ENCODE measurements at regions not wholly inside any gene's neighbourhood (a gene's known extent, or its start where the extent isn't known, plus 50 kb on each side); places are given as distances from the start of the nearest gene placed in this dataset.
"Not testable (repeated sequence)": the region's sequence is repeated elsewhere in the genome, so short reads cannot be mapped to it uniquely, and the experiment has no call there.

DNA sequence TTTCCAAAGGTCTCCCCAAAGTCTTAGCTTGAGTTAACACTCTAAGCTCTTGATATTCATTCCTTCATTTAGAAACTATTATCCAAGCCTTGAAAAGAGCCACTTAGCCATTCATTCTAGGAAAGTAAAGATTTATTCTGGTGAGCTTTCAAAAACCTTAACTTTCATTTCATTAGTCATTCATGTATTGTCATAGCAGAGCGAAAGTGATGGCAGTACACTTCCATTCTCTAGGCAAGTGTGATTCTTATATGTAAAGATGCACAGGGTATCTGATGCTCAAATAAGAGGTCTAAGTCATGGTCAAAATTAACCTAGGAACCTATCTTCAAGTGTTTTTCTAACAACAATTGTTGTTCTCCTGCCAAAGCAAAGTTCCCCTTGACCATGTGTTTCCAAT lies 553.0 kb upstream of the FANCL start:
- DNase-seq: no peak

DNA sequence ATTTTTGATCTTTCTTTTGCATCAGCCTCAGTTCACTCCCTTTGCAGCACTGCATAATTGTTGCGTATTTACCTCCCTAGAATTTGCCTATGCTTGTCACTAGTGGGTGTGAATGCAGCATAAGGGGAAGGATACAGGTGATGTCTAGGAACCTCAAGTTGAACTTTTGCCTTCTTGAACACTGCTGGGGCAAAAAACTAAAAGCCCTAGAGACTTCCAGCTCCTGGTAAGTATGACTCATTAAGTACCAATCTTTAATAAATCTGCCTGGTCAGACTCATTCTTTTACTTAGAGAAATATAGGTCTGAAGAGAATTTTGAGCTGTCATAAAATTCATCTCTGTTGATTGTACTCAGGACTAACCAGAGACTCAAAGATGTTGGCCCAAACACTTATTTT lies 547.3 kb upstream of the FANCL start:
- DNase-seq: no peak

DNA sequence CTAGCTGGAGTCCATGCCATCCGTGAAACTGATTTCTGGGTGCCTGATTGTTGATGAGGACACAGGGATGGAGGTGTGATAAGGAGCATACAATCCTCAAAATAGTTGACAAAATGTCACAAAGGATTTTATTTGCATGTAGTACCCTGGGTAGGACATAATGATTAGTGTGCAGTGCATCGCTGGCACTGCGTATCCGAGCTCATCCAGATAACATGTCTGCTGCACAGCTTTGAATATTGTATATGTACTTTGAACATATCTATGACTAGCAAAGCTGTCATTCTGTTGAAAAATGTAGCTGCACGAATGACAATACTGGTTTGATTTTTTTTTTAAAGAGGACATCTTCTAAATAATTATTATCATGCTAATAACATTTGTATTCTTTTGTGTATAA lies 529.7 kb upstream of the FANCL start:
- DNase-seq: no peak

DNA sequence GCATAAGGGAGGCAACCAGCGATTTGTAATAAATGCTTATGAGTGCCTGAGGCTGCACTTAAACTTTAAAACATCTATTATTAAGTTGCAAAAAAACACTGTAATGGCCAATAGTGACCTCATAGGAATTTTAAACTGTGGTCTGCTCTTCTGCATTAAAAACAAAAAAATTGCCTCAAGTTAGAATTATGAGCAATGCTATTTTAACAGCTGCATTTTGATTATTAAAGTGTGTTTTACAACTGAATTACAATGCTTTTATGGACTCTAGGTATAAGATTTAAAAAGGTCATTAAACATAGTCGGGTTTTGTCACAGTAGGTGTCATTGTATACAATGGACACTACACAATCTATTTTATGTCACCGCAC lies 528.7 kb upstream of the FANCL start:
- no peak for DNase-seq

DNA sequence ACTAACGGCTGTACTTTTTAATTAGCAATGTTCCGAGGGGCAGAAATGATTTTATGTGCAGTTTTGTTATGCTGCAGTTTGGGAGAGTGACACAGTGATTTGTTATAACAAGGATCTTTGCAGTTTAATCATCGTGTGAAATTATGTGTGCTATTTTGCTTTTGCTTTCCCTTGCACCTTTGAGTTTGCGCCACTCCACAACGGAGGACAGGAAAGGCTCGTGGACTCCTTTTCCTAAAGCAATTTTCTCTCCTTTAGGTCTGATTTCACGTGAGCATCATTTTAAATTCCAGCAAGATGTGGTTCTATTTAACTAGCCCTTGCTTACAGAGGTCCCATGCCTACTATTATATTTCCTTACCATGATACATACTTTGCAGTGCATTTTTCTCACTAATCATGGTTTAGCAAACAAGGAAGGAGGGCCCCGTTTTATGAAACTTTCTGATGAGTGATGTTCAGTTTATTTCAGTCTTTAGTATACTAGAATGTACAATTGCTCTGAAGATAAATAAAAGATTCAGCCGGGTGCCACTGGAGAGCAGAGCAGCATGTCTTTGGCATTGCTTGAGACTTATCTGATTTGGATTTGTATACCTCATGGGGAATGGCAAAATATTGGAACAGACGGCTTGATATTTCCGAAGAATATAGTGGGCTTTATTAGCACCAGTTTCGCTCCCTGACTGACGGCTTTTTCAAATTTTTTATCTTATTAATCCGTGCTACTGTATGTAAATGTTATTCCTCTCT lies 528.2 kb upstream of the FANCL start:
- DNase-seq: no peak

DNA sequence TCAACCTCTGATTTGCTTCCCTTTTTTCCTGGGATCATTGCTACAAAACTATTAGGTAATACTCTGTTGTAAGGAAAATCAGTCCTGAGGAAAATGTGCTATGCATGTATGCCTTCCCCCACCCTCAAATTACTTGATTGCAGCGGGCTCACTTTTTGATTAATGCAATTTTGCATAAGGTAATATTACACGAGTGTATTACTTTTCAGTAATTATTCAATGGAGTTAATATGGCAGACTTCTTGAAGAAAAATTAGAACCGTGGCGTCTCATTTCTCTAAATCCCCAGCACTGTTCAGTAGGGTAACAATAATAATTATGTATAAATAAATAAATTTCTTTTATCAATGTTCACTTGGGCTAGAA lies 527.6 kb upstream of the FANCL start:
- no peak for DNase-seq

DNA sequence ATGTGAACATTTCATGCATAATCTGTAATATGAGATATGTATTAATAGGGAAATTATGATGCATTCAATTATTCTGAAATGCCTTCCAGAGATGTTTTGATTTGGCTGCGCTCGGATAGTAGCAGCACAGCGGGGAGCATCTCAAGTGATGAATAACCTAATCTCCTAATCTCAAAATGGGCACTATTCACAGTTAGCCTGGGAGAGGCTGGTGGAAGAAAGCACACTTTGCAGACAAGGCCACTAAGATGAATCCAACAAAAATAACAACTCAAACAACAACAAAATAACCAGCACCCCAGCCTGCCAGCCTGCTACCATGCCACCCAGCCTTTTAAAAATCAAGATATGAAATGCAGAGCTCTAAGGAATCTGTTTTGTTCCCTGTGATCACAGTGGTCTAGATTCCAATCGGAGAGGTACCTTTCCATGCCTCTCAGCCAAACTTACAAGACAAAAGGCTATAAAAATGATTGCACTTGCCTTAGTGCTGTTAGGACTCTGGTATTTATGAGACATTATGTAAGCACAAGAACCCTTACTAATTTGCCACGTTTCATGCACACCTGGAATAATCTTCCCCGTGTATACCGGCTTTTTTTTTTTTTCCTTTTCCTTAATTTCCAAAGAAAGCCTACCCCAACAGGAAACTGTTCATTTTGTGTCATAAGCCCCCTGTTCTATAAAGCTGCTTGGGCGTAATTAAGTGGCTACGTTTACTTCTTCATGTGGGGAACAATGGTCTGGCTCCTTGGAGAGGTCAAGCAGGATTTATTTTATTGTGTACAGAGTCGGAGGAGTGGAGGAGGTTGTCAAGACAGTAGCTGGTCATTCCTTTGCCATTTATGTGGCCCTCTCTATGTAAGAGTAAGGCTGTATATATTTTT lies 526.9 kb upstream of the FANCL start:
- DNase-seq: no peak

DNA sequence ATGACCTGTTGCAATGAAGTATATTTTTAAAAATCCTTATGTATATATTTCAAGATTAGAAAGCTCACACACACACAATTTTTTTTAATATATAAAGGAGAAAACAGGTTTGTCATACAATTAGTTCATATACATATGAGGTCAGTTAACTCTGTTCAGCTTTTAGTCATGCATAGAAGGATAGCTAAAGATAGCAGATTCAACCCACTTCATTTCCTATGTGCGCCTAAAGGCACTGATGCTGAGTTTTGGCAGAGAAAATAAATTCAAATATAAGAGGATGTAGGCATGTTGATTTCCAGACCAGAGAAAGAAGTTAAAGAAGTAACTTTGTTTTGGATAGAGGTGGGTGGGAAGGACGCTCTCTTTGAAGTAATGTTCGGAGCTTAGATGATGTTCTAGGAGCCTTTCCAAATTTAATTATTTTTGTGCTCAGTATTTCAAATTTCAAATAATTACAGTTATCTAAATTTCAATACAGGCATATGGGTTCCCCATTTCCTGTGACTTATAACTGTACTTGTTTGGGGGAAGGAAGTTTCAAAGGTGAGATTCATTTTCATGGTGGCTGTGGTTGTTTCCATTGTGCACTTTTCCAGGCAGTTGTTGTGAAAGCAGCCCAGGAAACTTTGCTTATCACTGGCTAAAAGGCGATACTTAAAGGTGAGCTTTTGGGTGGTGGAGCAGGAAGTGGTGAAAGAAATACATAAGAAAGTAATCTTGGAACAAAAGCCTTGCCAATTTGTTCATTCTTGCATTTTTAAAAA lies 523.4 kb upstream of the FANCL start:
- DNase-seq: no peak

DNA sequence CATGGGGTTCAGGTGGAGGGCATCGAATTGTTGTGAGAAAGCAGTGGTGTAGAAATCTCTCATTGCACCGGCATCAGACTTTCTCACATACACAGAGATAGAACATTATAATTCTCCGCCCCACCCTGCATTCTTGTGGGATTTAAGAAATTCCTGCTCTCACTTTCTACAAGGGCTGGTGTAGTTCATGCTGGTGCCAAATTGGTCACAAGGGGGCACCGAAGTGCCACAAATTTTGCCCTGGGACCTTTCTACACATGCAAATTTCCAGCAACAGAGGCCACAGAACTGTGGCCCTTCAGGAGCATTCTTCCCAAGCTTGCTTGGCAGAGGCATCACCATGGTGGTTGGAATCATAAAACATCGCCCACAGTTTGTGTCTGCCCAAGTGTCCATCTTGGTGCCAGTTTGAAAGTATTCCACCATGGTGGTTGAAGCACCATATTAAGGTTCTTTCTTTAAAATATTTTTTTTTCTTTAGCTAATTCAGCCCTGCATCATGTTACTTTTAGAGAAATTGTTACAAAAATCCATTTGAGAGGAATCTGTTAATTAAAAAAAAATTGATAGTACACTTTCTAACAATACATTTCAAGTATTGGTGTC lies 521.2 kb upstream of the FANCL start:
- DNase-seq: peak; percentile 51

DNA sequence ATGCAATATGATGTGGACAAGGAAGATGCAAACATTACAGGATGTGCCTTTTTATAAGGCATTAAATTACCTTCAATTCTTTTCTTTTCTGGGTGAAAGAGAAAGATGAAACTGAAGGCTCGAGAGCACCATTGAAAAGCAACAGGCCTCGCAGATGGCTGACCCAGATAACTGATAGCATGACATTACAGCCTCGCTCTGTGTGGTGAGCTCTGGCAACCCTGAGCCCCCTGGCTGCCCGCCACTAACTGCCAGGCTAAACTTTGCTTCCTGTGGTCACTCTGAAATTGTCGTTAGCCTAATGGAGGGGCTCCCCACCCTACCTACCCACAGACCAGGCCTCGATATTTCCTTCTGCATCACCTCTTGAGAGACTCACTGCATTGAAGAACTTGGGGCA lies 516.8 kb upstream of the FANCL start:
- DNase-seq: no peak

DNA sequence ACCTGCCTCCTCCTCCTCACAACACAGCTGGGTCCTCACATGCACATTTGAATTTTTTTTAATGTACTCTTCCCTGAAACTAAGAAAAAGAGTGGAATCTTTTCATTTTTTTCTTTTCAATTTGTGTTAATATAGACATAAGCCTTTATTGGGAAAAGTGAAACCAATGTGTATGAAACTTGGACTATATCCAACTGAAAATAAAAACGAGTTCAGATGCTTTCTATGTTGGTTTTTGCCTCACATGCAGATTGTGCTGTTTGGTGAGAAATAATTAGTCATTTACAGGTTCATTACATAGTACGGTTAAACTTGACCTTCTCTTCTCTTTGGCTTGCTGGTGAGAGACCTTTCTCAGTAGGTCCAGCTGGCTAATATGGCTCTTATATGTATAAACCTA lies 515.2 kb upstream of the FANCL start:
- no peak for DNase-seq

DNA sequence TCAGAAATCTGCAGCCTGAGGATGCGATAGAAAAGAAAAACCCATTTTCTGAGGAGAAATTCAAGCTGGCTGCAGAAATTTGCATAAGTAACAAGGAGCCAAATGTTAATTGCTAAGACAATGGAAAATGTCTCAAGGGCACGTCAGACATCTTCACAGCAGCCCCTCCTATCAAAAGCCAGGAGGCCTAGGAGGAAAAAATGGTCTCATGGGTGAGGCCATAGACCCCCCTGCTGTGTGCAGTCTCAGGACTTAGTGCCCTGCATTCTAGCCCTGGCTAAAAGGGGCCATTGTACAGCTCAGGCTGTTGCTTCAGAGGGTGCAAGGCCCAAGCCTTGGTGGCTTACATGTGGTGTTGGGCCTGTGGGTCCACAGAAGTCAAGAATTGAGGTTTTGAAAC lies 511.4 kb upstream of the FANCL start:
- not testable (repeated sequence) for DNase-seq

DNA sequence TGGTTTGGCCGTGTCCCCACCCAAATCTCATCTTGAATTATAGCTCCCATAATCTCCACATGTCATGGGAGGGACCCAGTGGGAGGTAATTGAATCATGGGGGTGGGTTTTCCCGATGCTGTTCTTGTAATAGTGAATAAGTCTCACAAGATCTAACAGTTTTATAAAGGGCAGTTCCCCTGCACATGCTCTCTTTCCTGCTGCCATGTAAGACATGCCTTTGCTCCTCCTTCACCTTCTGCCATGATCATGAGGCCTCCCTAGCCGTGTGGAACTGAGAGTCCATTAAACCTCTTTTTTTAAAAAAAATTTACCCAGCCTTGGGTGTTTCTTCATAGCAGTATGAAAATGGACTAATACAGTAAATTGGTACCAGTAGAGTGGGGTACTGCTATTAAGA lies 510.6 kb upstream of the FANCL start:
- DNase-seq: not testable (repeated sequence)

DNA sequence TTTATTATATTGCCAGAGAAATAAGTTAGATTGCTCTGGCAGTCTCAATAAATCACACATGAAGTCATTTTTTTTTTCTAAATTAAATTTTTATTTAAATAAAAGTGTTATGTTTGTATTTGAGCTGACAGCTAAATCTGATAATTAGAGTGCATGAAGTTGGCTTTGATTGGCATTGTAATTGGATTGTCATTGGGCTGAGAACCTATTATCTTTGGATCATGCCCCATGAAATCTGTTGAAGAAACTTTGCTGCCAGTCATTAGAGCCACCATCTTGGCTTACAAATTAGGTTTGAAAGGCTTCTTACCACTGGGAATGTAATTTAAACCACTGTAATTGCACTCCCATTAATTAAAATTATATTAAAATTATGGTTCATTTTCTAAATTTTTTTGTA lies 507.9 kb upstream of the FANCL start:
- no peak for DNase-seq

DNA sequence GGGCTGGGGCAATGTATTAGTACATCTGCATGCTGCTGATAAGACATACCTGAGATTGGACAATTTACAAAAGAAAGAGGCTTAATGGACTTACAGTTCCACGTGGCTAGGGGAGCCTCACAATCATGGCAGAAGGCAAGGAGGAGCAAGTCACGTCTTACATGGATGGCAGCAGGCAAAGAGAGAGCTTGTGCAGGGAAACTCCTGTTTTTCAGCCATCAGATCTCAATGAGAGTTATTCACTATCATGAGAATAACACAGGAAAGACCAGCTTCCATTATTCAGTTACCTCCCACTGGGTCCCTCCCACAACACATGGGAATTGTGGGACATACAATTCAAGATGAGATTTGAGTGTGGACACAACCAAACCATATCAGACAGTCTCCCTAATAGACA lies 504.2 kb upstream of the FANCL start:
- DNase-seq: not testable (repeated sequence)

DNA sequence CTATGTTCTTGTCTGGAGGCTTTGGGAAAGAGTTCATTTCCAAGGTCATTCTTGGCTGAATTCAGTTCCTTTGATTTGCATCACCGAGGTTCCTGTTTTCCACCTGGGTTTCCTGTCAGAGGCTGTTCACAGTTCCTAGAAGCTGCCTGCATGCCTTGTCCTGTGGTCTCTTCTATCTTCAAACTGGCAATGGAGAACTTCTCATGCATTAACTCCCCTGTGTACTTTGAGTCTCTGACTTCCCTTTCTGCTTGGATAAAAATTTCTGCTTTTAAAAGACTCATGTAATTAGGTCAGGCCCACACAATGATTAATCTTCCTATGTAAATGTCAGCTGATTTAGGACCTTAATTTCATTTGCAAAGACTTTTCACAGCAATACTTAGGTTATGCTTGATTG lies 499.3 kb upstream of the FANCL start:
- DNase-seq: no peak

DNA sequence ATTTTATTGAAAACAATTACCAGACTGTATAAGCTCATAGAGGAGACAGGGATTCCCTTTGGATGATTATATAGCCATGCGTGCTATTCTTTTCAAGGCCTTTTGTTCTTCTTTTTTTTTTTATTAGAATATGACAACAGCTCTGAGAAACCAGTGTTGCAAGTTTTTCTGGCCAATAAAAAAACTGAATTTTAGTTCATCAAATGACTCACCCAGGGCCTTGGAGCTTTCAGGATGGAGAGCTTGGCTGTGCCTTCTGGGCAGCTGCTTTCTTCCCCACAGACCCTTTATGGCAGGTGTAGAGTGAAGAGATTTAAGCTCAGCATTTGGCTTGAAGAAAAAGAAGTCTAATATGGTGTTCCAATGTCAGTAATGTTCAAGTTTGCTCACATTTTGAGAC lies 497.9 kb upstream of the FANCL start:
- no peak for DNase-seq

DNA sequence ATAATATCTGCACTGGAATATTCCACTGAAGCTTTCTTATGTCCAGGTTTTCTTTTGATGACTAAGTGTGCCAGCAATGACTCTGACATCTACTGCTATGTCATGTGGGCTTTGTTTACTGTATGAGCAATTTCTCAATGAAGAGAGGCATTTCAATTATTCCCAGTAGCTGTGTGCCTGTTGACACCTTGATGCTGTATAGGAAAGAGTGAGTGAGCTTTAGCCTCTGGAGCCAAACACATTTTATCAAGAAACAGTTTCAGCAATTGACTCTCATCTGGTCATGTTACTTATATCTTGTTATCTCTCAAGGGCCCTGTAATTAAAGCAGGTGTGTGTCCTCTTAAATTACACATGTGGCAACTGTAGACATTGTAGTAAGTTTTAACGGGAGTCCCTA lies 493.2 kb upstream of the FANCL start:
- DNase-seq: no peak

DNA sequence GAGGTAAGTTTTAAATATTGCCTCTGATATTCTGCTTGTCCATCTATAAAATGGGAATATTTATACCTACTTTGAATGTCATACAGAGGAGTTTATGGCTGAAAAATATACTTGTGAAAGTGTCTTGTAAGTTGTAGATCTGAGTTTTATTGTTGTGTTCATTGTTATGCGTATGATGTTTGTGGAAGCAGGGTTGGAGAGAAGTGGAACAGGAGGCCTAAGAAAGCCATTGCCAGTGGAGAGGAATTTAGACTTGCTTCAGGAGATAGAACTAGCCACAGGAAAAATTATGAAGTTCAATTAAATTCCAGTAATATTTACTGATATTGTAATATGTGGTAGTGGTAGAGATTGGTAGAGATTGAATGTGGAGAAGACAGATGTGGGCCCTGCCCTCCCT lies 491.9 kb upstream of the FANCL start:
- DNase-seq: no peak

DNA sequence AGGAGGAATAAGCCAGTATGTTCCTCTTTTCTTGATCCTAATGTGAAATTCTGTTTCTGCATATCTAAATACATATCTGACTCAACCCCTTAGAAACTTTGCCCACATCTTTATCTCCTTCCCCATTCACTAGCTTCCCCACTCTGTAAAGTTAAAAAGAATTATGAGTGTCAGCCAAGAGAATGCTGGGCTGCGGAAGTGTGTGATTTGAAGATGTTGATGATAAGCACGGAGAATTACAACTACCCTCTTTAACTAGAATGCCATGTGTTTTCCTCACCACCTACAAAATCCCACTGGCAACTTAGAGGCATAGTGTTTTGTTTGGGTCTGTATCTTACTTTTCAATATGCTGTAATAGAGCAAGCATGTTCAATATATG lies 490.4 kb upstream of the FANCL start:
- no peak for DNase-seq

DNA sequence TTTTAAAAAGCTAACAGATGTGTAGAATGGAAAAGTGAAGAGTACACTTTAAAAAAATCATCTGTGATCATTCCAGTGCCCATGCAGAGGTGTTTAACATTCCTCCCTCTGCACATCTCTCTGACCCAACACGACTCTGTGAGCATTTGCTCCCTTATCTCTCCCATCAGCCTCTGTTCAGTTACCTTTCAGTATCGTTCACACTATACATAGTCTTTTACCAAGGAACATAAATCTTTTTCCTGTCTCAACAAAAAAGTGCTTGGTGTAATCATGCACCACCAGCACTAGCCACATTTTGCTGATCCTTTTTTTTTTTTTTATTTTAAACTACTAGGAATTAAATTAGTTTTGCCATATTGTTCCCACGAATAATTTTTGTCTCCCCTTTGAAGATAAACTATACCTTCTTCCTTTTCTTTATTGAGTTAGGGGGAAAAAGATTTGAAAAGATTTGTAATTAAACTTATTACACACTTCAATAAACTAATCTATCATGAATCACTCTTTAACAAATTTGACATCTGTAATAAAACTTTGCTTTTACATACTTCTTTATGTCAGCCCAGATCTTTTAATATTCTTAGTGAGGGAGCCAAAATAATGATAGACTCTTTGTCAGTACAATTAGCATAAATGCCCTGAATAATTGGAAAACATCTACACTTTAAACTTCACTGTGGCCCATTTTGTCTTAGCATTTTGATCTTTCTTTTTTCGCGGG lies 489.8 kb upstream of the FANCL start:
- DNase-seq: no peak

DNA sequence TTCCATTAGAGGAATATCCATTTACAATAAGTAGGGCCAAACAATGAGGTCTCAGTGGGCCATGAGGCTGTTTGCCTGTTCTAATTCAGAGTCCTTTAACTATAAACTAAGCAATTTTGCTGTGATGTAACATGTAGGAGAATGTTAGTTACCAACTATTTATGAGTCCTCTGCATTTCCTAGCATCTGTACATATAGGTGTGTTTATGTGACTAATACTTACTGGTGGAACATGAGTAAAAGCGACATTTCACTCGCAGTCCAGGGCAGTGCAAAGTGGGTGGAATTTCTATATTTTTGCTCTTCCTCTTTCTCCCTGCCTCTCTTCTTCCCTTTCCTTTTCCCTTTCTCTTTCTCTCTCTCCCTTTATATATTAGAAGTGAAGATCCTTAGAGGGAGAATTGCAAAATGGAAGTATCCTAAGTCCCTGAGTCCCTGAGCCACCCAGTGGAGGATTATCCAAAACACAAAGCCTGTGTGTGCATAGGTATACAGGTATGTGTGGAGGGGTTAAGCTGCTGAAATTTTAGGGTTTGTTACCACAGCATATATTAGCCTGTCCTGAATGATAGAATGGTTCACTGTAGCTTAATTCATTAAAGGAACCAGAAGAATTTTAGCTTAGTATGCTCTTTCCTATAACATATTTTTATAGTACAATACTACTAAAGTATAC lies 487.0 kb upstream of the FANCL start:
- no peak for DNase-seq

Measured in DMS153 (cell line).